Astrocyte of the spinal cord (primary cell): ENCODE measurements at regions not wholly inside any gene's neighbourhood (a gene's known extent, or its start where the extent isn't known, plus 50 kb on each side); places are given as distances from the start of the nearest gene placed in this dataset.
"Not testable (repeated sequence)": the region's sequence is repeated elsewhere in the genome, so short reads cannot be mapped to it uniquely, and the experiment has no call there.

Experiments
- DNase-seq: peaks from one replicate; pipeline ENCODE4 v3.0.0; 2011; ENCODE audit warnings: low read depth, low spot score
- H3K4me3 ChIP-seq: 2 replicates; pipeline ENCODE4 v1.5.1; 2011; ENCODE audit warnings: low read depth, mild to moderate bottlenecking, low read length, moderate library complexity
- in situ Hi-C: cut with HindIII; loops from 2 replicates; pipeline ENCODE4 v1.10.0; 2017; ENCODE audit warnings: low sequenced_read_pairs
- TF ChIP-seq, protein P1 (sequence below): IDR thresholded peaks from 2 replicates; pipeline ENCODE4 v1.5.1; 2012; ENCODE audit warnings: low read depth, mild to moderate bottlenecking, low read length, inconsistent platforms

DNA sequence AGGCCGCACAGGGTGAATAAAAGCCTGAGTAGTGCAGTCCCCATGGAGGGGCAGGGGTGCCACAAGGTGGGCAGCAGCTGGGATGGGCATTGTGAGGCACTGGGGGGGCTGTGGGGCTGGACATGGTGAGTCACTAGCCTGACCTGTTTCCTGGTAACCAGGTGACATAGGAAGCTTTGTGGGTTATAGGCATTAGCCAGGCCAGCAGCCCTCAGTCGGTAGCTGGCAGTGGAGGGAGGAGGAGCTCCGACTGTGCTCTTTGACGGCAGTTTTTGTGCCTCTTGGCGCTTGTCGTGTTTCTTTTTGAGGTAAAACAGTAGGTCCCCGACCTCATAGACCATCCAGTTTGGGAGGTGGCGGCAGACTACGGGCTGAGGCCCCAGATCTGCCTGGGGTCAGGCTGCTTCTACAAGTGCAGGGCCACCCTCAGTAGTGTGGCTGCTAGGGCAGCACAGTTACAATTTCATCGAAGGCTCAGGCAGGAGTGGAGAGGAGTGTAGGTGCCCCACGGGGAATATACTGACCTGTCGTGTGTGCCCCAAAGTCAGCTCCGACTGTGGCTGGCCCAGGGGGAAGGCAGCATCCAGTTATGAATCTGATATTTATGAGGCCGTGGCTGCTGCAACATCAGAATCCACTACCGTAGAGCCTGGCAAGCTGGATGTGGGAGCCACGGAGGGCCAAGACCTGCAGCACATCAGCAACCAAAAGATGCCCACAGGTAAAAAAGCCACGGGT, 107.7 kb downstream of the CRYBB2 start:
- H3K4me3 ChIP-seq, result no peak overlapping the region
- no peak for DNase-seq
- TF ChIP-seq, protein P1, sequence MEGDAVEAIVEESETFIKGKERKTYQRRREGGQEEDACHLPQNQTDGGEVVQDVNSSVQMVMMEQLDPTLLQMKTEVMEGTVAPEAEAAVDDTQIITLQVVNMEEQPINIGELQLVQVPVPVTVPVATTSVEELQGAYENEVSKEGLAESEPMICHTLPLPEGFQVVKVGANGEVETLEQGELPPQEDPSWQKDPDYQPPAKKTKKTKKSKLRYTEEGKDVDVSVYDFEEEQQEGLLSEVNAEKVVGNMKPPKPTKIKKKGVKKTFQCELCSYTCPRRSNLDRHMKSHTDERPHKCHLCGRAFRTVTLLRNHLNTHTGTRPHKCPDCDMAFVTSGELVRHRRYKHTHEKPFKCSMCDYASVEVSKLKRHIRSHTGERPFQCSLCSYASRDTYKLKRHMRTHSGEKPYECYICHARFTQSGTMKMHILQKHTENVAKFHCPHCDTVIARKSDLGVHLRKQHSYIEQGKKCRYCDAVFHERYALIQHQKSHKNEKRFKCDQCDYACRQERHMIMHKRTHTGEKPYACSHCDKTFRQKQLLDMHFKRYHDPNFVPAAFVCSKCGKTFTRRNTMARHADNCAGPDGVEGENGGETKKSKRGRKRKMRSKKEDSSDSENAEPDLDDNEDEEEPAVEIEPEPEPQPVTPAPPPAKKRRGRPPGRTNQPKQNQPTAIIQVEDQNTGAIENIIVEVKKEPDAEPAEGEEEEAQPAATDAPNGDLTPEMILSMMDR, result no peak
- in situ Hi-C loops, result no loop called here

DNA sequence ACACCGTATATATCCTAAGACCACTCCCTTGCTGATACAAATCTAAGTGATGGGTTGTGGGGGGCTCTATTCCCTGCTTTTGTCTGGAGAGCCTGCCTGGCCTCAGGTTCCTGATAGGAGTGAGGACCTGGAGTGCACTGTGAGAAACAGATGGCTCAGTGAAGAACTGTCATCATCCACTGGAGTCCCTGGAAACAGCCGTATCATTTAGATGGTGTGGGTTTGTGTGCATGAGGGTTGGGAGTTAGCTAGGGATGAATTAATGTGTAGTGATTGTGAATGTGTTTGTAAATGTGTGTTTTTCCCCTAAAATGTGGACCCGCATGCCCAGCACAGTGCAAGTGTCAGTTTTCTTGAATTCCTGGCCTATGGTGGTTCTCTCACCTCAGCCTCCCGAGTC, 111.6 kb downstream of the CRYBB2 start:
- in situ Hi-C loops, result no loop called here

DNA sequence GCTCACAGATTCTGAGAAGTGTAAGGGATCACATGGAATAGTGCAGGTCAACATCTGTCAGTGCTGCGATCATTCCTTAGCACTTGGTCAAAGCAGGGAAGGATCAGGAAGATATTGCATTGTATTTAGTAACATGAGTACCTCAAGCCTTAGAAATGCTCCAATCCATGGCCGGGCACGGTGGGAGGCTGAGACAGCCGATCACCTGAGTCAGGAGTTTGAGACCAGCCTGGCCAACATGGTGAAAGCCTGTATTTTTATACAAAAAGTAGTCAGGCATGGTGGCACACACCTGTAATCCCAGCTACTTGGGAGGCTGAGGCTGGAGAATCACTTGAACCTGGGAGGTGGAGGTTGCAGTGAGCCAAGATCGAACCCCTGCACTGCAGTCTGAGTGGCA, 112.5 kb downstream of the CRYBB2 start:
- in situ Hi-C loops, H3K4me3 ChIP-seq, DNase-seq: not testable (repeated sequence)

More for the DNA sequence above, 111.6 kb downstream of the CRYBB2 start:
- TF ChIP-seq, protein P1, result no peak
- no peak for DNase-seq
- no peak overlapping the region for H3K4me3 ChIP-seq

DNA sequence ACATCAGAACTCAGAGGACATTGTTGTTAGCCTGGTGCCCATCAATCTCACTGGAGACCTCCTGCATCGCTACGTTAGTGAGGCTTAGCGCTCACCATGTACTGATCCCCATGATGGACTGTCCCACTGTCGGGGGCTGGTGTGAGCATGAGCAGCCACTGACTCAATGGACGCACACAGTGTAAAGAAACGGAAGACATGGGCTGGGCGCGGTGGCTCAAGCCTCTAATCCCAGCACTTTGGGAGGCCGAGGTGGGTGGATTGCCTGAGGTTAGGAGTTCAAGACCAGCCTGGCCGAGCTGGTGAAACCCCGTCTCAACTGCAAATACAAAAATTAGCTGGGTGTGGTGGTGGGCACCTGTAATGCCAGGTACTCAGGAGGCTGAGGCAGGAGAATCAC, 112.9 kb downstream of the CRYBB2 start:
- DNase-seq, result no peak
- in situ Hi-C loops, result no loop called here
- TF ChIP-seq, protein P1, result no peak
- H3K4me3 ChIP-seq, result no peak overlapping the region

DNA sequence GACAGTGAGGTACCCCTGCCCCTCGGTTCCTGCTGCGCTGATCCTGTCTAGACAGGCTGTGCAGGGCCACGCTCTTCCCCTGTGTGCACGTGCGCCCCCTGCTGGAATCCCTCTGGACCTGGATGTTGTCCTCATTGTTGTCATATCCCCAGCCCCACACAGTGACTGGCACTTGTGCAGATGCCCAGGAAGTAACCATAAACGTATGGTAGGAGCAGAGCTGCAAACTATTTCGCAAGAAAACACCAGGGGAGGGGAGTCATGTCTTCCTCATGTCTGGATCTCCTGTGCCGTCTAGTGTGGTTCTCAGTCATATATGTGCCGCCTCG, 114.7 kb downstream of the CRYBB2 start:
- TF ChIP-seq, protein P1, result peak; percentile 46
- no peak overlapping the region for H3K4me3 ChIP-seq
- DNase-seq, result no peak
- in situ Hi-C loops, result no loop called here

DNA sequence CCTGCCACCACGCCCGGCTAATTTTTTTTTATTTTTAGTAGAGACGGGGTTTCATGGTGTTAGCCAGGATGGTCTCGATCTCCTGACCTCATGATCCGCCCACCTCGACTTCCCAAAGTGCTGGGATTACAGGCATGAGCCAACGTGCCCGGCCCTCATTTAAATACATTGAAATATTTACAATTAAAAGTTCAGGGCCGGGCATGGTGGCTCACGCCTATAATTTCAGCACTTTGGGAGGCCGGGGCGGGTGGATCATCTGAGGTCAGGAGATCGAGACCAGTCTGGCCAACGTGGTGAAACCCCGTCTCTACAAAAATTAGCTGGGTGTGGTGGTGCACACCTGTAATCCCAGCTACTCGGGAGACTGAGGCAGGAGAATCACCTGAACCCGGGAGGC, 115.2 kb downstream of the CRYBB2 start:
- DNase-seq, H3K4me3 ChIP-seq, in situ Hi-C loops: not testable (repeated sequence)

DNA sequence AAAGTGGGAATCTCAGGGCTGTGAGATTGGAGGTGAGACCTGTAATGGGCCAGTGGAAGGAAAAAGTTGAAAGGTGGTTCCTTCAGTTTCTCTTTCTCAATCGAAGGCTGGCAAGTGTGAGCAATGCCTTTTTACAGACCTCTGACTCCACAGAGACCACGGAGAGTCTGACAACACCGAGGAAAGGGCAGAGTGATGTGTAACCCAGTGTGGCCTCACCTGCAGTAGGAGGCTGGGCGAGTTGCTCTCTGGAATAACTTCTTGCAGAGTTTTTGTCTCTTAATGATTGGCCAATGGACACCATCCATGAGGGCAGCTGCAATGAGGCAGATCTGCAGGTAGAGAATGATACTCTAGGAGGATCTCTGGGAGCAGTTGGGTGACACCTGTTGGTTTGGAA, 115.8 kb downstream of the CRYBB2 start:
- DNase-seq, H3K4me3 ChIP-seq, in situ Hi-C loops: not testable (repeated sequence)

DNA sequence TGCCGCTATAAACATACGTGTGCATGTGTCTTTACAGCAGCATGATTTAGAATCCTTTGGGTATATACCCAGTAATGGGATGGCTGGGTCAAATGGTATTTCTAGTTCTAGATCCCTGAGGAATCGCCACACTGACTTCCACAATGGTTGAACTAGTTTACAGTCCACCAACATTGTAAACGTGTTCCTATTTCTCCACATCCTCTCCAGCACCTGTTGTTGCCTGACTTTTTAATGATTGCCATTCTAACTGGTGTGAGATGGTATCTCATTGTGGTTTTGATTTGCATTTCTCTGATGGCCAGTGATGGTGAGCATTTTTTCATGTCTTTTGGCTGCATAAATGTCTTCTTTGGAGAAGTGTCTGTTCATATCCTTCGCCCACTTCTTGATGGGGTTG, 121.1 kb downstream of the CRYBB2 start:
- in situ Hi-C loops, H3K4me3 ChIP-seq, DNase-seq: not testable (repeated sequence)

DNA sequence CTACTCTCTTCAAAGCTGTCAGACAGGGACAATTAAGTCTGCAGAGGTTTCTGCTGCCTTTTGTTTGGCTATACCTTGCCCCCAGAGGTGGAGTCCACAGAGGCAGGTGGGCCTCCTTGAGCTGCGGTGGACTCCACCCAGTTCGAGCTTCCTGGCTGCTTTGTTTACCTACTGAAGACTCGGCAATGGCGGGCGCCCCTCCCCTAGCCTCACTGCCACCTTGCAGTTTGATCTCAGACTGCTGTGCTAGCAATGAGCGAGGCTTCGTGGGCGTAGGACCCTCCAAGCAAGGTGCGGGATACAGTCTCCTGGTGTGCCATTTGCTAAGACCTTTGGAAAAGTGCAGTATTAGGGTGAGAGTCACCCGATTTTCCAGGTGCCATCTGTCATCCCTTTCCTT, 124.9 kb downstream of the CRYBB2 start:
- in situ Hi-C loops, H3K4me3 ChIP-seq, DNase-seq: not testable (repeated sequence)
